ENCODE measurements at regions not wholly inside any gene's neighbourhood (a gene's known extent, or its start where the extent isn't known, plus 50 kb on each side); places are given as distances from the start of the nearest gene placed in this dataset.

DNA sequence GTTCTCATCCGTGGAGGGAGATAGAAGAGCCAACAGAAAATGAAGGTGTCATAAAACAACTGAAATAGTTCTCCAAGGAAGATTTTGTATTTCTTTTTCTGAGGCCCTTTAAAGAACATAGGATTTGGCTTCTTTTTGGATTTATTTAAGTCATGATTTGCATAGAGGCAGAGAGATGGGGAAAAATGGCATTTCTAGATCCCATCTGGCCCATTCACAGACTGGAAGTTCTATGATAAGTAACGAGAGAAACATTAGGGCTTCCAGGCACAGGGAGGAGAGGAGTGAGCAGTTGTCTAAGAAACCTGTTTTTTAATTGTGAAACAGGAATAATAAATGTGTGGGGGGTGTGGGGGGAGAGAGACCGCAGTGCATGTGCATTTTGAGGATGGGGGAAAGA lies 285.8 kb upstream of the LMCD1 start:
- Histone ChIP-seq H3K4me3 (no peak overlapping the region), H3K79me2 (ENCODE audit: control insufficient read depth, insufficient read depth, low read length) (no peaks in the 10 kb centered on the region), H3K4me2 (ENCODE audit: control insufficient read depth, insufficient read depth) (no peak overlapping the region), H3K27me3 (replicated peaks in 1 of 2; ENCODE audit: control insufficient read depth in 2 of 2, insufficient read depth in 2 of 2, low read length in 1 of 2) (no peaks in the 10 kb centered on the region), H2AFZ (ENCODE audit: control insufficient read depth, low read depth, low read length) (no peak overlapping the region), H4K20me1 (ENCODE audit: control insufficient read depth, insufficient read depth) (no peaks in the 10 kb centered on the region), H3K36me3 (ENCODE audit: control insufficient read depth in 2 of 2, insufficient read depth in 2 of 2, low read length in 1 of 2) (no peaks in the 10 kb centered on the region), H3K4me1 (ENCODE audit: control insufficient read depth, insufficient read depth, low read length) (no peaks in the 10 kb centered on the region), H3K9ac (ENCODE audit: control insufficient read depth, insufficient read depth, low read length) (no peak overlapping the region), H3K9me3 (replicated peaks; ENCODE audit: control insufficient read depth, insufficient read depth, low read length) (no peaks in the 10 kb centered on the region), H3K27ac (ENCODE audit: control insufficient read depth, insufficient read depth) (no peak overlapping the region)
- FAIRE-seq (no peak), DNase-seq (ENCODE audit: low read depth, low spot score) (no peak), ATAC-seq (no peak)
- intact Hi-C loops (cut with micrococcal nuclease; ENCODE audit: unreplicated experiment) (no loop called here), in situ Hi-C loops (cut with MboI) (no loop called here)
- SMC1A ChIA-PET (ENCODE audit: uncharacterized antibody, unreplicated experiment): no interaction called here
- WGBS (ENCODE audit: insufficient coverage, insufficient replicate concordance, low lambda C conversion rate, missing lambda C conversion rate): 15% methylated on average over 3 of the region's 3 CpGs
- CTCF ChIA-PET: no interaction called here
- RAD21 ChIA-PET (ENCODE audit: unreplicated experiment): no interaction called here
- BruUV-seq (replicated peaks): no TSS peak
- POLR2A ChIA-PET: no interaction called here
- TF ChIP-seq, protein P1, sequence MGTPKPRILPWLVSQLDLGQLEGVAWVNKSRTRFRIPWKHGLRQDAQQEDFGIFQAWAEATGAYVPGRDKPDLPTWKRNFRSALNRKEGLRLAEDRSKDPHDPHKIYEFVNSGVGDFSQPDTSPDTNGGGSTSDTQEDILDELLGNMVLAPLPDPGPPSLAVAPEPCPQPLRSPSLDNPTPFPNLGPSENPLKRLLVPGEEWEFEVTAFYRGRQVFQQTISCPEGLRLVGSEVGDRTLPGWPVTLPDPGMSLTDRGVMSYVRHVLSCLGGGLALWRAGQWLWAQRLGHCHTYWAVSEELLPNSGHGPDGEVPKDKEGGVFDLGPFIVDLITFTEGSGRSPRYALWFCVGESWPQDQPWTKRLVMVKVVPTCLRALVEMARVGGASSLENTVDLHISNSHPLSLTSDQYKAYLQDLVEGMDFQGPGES (IDR thresholded peaks at IDR 0.05): no peak
- no peak for TF ChIP-seq POLR2AphosphoS5 (IDR thresholded peaks at IDR 0.05; ENCODE audit: low read length)
- TF ChIP-seq RFX5 (IDR thresholded peaks at IDR 0.05; ENCODE audit: low read depth, low read length): no peak
- TF ChIP-seq MTA3 (IDR thresholded peaks at IDR 0.05; ENCODE audit: borderline replicate concordance, low read length): no peak
- no peak for TF ChIP-seq EGR1 (IDR thresholded peaks at IDR 0.05; ENCODE audit: borderline replicate concordance in 1 of 2, low read depth in 2 of 2, low read length in 2 of 2)

DNA sequence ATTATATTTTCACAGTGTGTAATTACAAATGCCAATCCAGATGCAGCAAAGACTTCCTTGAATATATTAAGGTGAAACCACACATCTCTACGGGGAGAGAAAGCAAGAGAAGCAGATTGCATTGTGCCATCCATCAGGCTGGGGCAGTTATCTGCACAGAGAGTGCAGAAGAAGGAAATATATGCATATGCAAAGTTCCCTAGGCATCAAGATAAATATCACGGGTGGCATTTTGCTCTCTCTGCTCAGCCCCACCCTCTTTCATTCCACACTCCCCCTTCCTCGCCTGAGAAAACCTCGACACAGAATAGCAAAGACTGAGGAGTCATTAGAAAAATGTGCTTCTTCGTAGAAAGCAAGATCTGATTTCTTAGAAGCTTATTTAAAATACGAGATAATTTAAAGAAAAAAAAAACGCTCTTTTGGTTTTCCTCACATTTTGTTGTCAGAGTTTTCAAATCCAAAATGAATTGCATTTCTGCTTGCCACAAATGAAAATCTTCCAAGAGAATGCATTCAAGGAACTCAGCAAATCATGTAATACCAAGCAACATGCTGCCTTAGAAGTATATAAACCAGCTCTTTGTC lies 283.2 kb upstream of the LMCD1 start:
- RAD21 ChIA-PET (ENCODE audit: unreplicated experiment): no interaction called here
- Histone ChIP-seq H4K20me1 (ENCODE audit: control insufficient read depth, insufficient read depth) (no peaks in the 10 kb centered on the region), H3K4me1 (ENCODE audit: control insufficient read depth, insufficient read depth, low read length) (no peaks in the 10 kb centered on the region), H2AFZ (ENCODE audit: control insufficient read depth, low read depth, low read length) (no peak overlapping the region), H3K79me2 (ENCODE audit: control insufficient read depth, insufficient read depth, low read length) (no peaks in the 10 kb centered on the region), H3K4me3 (no peak overlapping the region), H3K36me3 (ENCODE audit: control insufficient read depth in 2 of 2, insufficient read depth in 2 of 2, low read length in 1 of 2) (no peaks in the 10 kb centered on the region), H3K27ac (ENCODE audit: control insufficient read depth, insufficient read depth) (no peak overlapping the region), H3K27me3 (replicated peaks in 1 of 2; ENCODE audit: control insufficient read depth in 2 of 2, insufficient read depth in 2 of 2, low read length in 1 of 2) (no peaks in the 10 kb centered on the region), H3K9me3 (replicated peaks; ENCODE audit: control insufficient read depth, insufficient read depth, low read length) (no peaks in the 10 kb centered on the region), H3K9ac (ENCODE audit: control insufficient read depth, insufficient read depth, low read length) (no peak overlapping the region), H3K4me2 (ENCODE audit: control insufficient read depth, insufficient read depth) (no peak overlapping the region)
- intact Hi-C loops (cut with micrococcal nuclease; ENCODE audit: unreplicated experiment) (no loop called here), in situ Hi-C loops (cut with MboI) (no loop called here)
- no peak for ATAC-seq
- POLR2A ChIA-PET: no interaction called here
- BruUV-seq (replicated peaks): no TSS peak
- DNase-seq (ENCODE audit: low read depth, low spot score): no peak
- WGBS (ENCODE audit: insufficient coverage, insufficient replicate concordance, low lambda C conversion rate, missing lambda C conversion rate): 9% methylated on average over 7 of the region's 7 CpGs
- FAIRE-seq: no peak
- CTCF ChIA-PET: interaction anchor here (0.8 kb wide), 1 partner anchor 17 kb away, joined by 3 read pairs; no protein-coding TSS in a partner anchor
- SMC1A ChIA-PET (ENCODE audit: uncharacterized antibody, unreplicated experiment): no interaction called here
- TF ChIP-seq, protein P2, sequence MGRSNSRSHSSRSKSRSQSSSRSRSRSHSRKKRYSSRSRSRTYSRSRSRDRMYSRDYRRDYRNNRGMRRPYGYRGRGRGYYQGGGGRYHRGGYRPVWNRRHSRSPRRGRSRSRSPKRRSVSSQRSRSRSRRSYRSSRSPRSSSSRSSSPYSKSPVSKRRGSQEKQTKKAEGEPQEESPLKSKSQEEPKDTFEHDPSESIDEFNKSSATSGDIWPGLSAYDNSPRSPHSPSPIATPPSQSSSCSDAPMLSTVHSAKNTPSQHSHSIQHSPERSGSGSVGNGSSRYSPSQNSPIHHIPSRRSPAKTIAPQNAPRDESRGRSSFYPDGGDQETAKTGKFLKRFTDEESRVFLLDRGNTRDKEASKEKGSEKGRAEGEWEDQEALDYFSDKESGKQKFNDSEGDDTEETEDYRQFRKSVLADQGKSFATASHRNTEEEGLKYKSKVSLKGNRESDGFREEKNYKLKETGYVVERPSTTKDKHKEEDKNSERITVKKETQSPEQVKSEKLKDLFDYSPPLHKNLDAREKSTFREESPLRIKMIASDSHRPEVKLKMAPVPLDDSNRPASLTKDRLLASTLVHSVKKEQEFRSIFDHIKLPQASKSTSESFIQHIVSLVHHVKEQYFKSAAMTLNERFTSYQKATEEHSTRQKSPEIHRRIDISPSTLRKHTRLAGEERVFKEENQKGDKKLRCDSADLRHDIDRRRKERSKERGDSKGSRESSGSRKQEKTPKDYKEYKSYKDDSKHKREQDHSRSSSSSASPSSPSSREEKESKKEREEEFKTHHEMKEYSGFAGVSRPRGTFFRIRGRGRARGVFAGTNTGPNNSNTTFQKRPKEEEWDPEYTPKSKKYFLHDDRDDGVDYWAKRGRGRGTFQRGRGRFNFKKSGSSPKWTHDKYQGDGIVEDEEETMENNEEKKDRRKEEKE (IDR thresholded peaks at IDR 0.05): no peak
- TF ChIP-seq IRF4 (IDR thresholded peaks at IDR 0.05; ENCODE audit: low read depth, low read length) (no peak), ATF7 (IDR thresholded peaks at IDR 0.05; ENCODE audit: low read depth) (no peak), RUNX3 (IDR thresholded peaks at IDR 0.05; ENCODE audit: low read length) (no peak), CBX5 (IDR thresholded peaks at IDR 0.05; ENCODE audit: low read depth) (no peak), STAT3 (IDR thresholded peaks at IDR 0.05; ENCODE audit: low read depth, low read length) (no peak)
- TF ChIP-seq, protein P3, sequence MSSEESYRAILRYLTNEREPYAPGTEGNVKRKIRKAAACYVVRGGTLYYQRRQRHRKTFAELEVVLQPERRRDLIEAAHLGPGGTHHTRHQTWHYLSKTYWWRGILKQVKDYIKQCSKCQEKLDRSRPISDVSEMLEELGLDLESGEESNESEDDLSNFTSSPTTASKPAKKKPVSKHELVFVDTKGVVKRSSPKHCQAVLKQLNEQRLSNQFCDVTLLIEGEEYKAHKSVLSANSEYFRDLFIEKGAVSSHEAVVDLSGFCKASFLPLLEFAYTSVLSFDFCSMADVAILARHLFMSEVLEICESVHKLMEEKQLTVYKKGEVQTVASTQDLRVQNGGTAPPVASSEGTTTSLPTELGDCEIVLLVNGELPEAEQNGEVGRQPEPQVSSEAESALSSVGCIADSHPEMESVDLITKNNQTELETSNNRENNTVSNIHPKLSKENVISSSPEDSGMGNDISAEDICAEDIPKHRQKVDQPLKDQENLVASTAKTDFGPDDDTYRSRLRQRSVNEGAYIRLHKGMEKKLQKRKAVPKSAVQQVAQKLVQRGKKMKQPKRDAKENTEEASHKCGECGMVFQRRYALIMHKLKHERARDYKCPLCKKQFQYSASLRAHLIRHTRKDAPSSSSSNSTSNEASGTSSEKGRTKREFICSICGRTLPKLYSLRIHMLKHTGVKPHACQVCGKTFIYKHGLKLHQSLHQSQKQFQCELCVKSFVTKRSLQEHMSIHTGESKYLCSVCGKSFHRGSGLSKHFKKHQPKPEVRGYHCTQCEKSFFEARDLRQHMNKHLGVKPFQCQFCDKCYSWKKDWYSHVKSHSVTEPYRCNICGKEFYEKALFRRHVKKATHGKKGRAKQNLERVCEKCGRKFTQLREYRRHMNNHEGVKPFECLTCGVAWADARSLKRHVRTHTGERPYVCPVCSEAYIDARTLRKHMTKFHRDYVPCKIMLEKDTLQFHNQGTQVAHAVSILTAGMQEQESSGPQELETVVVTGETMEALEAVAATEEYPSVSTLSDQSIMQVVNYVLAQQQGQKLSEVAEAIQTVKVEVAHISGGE (CRISPR knock-in tag; IDR thresholded peaks at IDR 0.05): no peak
